ENCODE measurements at regions not wholly inside any gene's neighbourhood (a gene's known extent, or its start where the extent isn't known, plus 50 kb on each side); places are given as distances from the start of the nearest gene placed in this dataset.

- TF ChIP-seq, protein P1, sequence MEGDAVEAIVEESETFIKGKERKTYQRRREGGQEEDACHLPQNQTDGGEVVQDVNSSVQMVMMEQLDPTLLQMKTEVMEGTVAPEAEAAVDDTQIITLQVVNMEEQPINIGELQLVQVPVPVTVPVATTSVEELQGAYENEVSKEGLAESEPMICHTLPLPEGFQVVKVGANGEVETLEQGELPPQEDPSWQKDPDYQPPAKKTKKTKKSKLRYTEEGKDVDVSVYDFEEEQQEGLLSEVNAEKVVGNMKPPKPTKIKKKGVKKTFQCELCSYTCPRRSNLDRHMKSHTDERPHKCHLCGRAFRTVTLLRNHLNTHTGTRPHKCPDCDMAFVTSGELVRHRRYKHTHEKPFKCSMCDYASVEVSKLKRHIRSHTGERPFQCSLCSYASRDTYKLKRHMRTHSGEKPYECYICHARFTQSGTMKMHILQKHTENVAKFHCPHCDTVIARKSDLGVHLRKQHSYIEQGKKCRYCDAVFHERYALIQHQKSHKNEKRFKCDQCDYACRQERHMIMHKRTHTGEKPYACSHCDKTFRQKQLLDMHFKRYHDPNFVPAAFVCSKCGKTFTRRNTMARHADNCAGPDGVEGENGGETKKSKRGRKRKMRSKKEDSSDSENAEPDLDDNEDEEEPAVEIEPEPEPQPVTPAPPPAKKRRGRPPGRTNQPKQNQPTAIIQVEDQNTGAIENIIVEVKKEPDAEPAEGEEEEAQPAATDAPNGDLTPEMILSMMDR (IDR thresholded peaks at IDR 0.05), result no peak
- no peak for TF ChIP-seq POLR2A (IDR thresholded peaks at IDR 0.05)
- no peak for TF ChIP-seq EP300 (IDR thresholded peaks at IDR 0.05)
- TF ChIP-seq POLR2AphosphoS5 (IDR thresholded peaks at IDR 0.05), result no peak
Observed at GRCh38 chr2:175350105-175350504, 168.6 kb upstream of the ATP5MC3 start.
